ENCODE measurements at regions not wholly inside any gene's neighbourhood (a gene's known extent, or its start where the extent isn't known, plus 50 kb on each side); places are given as distances from the start of the nearest gene placed in this dataset.
"Not testable (repeated sequence)": the region's sequence is repeated elsewhere in the genome, so short reads cannot be mapped to it uniquely, and the experiment has no call there.

DNA sequence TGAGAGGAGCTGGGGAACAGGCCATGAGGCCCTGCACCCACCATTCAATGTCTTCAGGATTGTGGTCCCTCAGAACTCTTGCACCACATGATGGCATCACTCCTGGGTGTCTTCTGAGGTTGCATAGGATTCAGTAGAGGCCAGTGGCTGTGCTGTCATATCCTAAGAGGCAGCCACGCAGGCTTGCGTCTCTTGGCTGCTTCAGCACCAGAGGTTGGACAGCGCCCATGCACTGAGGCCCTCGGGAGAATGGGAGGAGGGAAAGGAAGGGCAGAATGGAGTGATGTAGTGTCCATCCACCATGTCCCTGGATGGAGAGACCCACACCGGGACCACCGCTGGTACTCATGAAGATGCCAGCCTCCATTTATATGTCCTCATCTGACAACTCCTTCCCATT lies 237.1 kb downstream of the POTED start:
- CTCF ChIA-PET; POLR2A ChIA-PET; DNase-seq (ENCODE audit: extremely low spot score): not testable (repeated sequence)

DNA sequence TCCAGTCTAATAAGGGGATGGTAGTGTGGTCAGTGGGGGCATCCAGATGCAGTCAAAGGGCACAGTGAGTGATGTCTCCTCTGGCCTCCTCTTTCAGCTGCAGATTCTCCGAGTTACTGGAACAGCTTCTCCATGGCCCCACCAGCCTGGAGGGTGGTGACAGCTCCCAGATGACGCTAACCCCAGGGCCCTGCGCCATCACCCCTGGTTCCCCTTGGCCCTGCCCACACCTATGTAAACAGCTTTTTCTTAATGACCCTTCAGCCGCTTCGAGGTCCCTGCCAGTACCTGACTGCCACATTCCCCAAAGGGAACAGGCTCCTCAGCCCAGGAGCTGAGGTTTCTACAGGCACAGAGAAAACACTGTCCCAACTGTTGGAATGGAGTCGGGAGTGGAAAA lies 235.0 kb downstream of the POTED start:
- DNase-seq (ENCODE audit: extremely low spot score); CTCF ChIA-PET; POLR2A ChIA-PET: not testable (repeated sequence)

DNA sequence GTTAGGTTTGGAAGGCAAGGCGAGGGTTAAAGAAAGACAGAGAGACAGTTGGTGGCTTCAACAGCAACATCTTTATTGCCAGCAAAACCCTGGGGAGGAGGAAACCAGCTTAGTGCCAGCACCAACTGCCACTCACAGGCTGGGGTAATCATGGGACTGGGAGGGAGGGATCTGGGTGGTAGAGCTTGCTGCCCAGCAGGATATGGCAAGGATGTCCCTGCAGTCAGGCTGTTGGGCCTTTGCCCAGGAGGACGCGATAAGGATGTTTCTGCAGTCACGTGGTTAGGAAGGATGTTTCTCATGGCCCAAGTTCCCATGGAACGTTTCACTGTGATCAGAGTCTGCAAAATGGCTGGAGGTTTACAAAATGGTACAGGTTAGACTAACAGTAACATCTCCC lies 233.5 kb downstream of the POTED start:
- CTCF ChIA-PET, POLR2A ChIA-PET: not testable (repeated sequence)

DNA sequence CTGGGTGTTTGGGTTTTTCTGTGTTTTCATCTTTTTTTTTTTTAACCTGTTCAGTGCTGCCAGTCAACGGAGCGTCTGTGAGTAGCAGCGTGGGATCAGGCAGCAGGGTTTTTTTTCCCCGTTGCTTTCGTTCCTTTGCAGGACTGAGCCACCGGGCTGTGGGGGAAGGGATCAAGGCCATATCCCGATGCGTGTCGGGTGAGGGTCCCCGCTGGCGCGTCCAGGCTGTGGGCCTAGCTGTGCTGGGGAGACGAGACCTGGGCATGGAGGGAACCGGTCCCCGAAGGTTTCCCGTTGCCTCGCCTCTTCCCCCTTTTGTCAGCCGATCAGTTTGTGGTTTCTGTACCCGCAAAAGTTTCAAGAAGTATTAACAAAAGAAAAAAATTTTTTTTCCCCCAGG lies 218.1 kb downstream of the POTED start:
- CTCF ChIA-PET; POLR2A ChIA-PET; DNase-seq (ENCODE audit: extremely low spot score): not testable (repeated sequence)

More for the DNA sequence above, 233.5 kb downstream of the POTED start:
- DNase-seq (ENCODE audit: extremely low spot score), result not testable (repeated sequence)

DNA sequence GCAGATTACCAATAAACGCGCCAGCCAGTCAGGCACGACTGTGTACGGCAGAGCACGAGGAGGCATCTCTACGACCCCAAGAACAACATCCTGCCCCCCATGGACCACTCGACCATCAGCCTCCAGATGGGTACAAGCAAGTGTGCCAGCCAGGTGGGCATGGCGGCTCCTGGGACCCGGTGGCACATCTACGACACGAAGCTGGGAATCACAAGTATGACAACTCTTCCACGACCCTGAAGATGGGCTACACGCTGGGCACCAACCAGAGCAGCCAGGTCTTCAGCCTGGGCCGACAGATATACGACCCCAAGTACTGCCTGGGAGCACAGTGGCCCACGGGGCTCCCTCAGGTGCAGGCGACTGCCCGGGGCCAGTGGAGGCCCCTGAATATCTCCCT lies 217.6 kb downstream of the POTED start:
- TF ChIP-seq LEF1 (IDR thresholded peaks at IDR 0.05; ENCODE audit: borderline replicate concordance) (no peak), BHLHE40 (IDR thresholded peaks at IDR 0.05; ENCODE audit: borderline replicate concordance) (no peak), L3MBTL2 (conservative IDR thresholded peaks at IDR 0.05) (no peak), FOXM1 (IDR thresholded peaks at IDR 0.05; ENCODE audit: borderline replicate concordance) (no peak), HDGF (IDR thresholded peaks at IDR 0.05; ENCODE audit: borderline replicate concordance) (no peak), ZNF384 (IDR thresholded peaks at IDR 0.05) (no peak), SUZ12 (IDR thresholded peaks at IDR 0.05) (no peak), NFRKB (IDR thresholded peaks at IDR 0.05) (no peak), FOXK2 (IDR thresholded peaks at IDR 0.05) (no peak), TARDBP (IDR thresholded peaks at IDR 0.05) (no peak), FOXA1 (IDR thresholded peaks at IDR 0.05) (no peak), SP1 (IDR thresholded peaks at IDR 0.05) (no peak), CTBP1 (IDR thresholded peaks at IDR 0.05; ENCODE audit: borderline replicate concordance) (no peak), ARNT (IDR thresholded peaks at IDR 0.05) (no peak), ELF4 (IDR thresholded peaks at IDR 0.05) (no peak)
- TF ChIP-seq, protein P1, sequence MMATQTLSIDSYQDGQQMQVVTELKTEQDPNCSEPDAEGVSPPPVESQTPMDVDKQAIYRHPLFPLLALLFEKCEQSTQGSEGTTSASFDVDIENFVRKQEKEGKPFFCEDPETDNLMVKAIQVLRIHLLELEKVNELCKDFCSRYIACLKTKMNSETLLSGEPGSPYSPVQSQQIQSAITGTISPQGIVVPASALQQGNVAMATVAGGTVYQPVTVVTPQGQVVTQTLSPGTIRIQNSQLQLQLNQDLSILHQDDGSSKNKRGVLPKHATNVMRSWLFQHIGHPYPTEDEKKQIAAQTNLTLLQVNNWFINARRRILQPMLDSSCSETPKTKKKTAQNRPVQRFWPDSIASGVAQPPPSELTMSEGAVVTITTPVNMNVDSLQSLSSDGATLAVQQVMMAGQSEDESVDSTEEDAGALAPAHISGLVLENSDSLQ (IDR thresholded peaks at IDR 0.05), result no peak
- no peak for DNase-seq (ENCODE audit: extremely low spot score)
- CTCF ChIA-PET, result no interaction called here
- POLR2A ChIA-PET, result no interaction called here

DNA sequence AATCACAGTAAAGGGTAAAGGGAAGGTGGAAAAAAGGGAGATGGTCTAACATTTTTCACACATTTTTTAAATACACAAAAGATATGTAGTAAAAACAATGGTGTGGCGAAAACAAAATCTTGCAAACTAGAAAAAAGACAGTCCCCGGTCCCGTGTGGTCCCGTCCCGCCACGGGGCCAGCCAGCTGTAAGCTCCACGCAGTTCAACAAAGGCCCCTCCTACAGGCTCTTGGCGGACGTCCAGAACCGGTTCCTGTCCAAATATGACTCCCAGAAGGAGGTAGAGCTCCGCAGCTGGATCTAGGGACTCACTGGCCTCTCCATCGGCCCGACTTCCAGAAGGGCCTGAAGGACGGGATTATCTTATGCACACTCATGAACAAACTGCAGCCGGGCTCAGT lies 216.9 kb downstream of the POTED start:
- POLR2A ChIA-PET; CTCF ChIA-PET; DNase-seq (ENCODE audit: extremely low spot score): not testable (repeated sequence)

DNA sequence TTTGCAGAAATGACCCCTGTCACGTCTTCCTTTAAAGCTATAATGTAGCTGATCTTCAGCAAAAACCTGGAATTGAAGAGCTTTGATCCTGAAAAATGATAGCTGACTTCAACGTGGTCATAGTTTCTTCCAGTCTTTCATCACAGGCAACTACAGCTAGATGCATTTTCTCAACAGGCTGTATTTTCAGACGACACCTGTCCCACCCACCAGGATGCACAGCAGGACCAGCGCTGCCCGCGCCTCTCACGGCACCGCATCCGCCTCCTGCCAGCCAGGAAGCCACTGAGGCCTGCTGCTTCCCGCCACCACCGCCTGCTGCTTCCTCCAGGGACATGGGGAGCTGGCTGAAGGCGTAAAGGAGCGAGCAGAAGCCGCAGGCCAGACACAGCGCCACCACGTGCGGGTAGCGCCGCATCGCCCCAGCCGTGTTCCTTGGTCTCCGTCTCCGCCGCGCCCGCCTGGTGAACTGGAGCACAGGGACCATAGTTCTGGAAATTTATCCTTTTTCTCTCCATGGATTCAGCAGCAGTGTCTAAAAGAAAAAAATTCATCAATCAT lies 215.7 kb downstream of the POTED start:
- DNase-seq (ENCODE audit: extremely low spot score); POLR2A ChIA-PET; CTCF ChIA-PET: not testable (repeated sequence)

DNA sequence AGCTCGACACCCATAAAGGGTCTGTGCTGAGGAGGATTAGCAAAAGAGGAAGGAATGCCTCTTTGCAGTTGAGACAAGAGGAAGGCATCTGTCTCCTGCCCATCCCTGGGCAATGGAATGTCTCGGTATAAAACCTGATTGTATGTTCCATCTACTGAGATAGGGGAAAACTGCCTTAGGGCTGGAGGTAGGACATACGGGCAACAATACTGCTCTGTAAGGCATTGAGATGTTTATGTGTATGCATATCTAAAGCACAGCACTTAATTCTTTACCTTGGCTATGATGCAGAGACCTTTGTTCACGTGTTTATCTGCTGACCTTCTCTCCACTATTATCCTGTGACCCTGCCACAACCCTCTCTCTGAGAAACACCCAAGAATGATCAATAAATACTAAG lies 210.7 kb downstream of the POTED start:
- CTCF ChIA-PET; POLR2A ChIA-PET; DNase-seq (ENCODE audit: extremely low spot score): not testable (repeated sequence)

DNA sequence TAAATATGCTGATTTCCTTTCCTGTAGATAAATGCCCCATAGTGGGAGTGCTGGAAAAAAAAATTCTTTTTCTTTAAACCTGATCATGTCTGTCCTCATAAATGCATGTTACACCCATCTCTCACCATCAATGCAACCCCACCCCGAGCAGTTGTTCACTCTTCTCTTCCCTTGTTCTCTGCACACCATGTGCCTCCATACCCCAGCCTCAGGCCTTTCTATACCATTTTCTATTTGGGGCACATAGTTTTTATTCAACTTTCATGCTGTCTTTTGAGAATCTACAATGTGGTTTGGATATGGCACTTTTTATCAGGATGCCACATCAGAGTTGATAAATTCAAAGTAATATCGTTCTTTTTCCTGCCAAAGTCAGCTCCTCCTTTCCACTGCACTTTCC lies 202.6 kb downstream of the POTED start:
- CTCF ChIA-PET; POLR2A ChIA-PET; DNase-seq (ENCODE audit: extremely low spot score): not testable (repeated sequence)

DNA sequence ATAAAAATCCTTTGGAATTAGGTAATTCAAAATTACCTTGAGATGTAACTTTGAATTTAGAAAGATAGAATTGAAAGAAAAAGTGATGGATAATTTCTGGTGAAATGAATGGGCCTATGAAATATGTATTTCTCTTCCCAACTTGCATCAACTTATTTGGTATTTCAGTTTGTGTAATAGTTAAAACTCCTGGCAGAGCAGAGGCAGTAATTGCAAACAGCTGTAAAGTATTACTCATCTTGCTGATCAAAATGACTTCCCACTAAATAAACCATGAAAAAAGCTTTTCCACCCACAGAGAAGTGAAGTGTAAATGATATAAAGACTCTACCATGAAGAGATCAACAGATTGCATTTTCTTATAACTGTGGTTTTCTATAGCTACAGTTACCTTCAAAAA lies 201.0 kb downstream of the POTED start:
- CTCF ChIA-PET; POLR2A ChIA-PET; DNase-seq (ENCODE audit: extremely low spot score): not testable (repeated sequence)

DNA sequence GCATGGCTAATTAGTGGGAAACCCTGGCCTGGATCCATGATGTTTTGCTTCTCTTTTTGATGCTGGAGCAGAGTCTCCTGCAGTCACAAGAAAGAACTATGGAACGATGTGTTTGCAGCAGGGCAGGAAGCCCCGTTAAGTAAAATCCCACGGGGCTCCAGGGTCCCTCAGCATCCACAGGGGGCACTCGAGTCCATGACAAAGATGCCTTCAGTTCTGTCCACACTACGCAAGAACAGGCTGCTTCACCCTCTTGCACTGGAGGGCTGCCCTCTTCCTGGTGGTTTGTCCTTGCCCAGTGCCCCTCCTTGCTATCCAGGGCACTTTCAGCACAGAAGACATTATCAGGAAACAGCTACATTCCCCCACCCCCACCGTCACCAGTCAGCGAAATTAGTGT lies 196.9 kb downstream of the POTED start:
- DNase-seq (ENCODE audit: extremely low spot score); POLR2A ChIA-PET; CTCF ChIA-PET: not testable (repeated sequence)

DNA sequence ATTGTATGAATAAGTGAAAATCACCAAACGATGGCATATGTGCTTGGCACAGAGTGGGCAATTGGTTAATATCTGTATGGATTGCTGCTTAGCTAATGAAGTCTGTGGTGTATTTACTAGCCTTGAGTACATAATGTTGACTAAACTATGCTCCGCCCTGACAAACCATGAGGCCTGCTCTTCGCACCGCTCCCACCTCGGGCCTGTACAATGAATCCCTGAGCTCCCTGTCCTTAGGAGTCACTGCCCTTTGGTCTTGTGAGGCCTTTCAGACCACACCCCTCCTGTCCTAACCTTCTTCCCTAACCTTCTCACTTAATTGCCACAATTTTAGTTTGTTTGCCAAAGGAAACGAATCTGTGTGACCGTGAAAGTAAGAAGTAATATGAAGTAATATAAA lies 193.2 kb downstream of the POTED start:
- CTCF ChIA-PET; POLR2A ChIA-PET; DNase-seq (ENCODE audit: extremely low spot score): not testable (repeated sequence)
